Fibroblast of lung (primary cell): ENCODE measurements at regions not wholly inside any gene's neighbourhood (a gene's known extent, or its start where the extent isn't known, plus 50 kb on each side); places are given as distances from the start of the nearest gene placed in this dataset.

Experiments
- DNase-seq, 2 donors: peaks; one replicate each; pipeline versions ENCODE4 v3.0.0 to v3.0.0-alpha.2; 2010; ENCODE audit warnings: low read depth in 2 of 2
- H2AFZ ChIP-seq: 2 replicates; pipeline ENCODE4 v1.5.1; 2012; ENCODE audit warnings: low read length, control low read depth, inconsistent platforms
- H3K27ac ChIP-seq: 2 replicates; pipeline ENCODE4 v1.5.1; 2011; ENCODE audit warnings: low read length, control low read depth; ENCODE audit not compliant: insufficient read depth
- H3K27me3 ChIP-seq: 2 replicates; pipeline ENCODE4 v1.5.1; 2011; ENCODE audit warnings: mild to moderate bottlenecking, low read length; ENCODE audit not compliant: control insufficient read depth, insufficient read depth
- H3K36me3 ChIP-seq: 2 replicates; pipeline ENCODE4 v1.5.1; 2011; ENCODE audit warnings: low read length; ENCODE audit not compliant: control insufficient read depth, insufficient read depth
- H3K4me1 ChIP-seq: 2 replicates; pipeline ENCODE4 v1.5.1; 2011; ENCODE audit warnings: low read length; ENCODE audit not compliant: control insufficient read depth, insufficient read depth; ENCODE audit errors: extremely low read depth
- H3K4me2 ChIP-seq: 2 replicates; pipeline ENCODE4 v1.5.1; 2011; ENCODE audit warnings: low read length, control low read depth; ENCODE audit not compliant: insufficient read depth; ENCODE audit errors: extremely low read depth
- H3K4me3 ChIP-seq, 4 experiments: fragments of 200-600 bp in 1 of 4; sonication (generic) in 1 of 4; replicated peaks in 1 of 4; 2 replicates each; pipeline ENCODE4 v1.5.1; 2011 to 2016; ENCODE audit warnings: low read length in 4 of 4, low read depth in 3 of 4, mild to moderate bottlenecking in 3 of 4, control low read depth in 2 of 4, inconsistent platforms in 1 of 4, mixed read lengths in 1 of 4; ENCODE audit not compliant: insufficient read depth in 1 of 4; ENCODE audit errors: control extremely low read depth in 1 of 4
- H3K79me2 ChIP-seq: 2 replicates; pipeline ENCODE4 v1.5.1; 2012; ENCODE audit warnings: mild to moderate bottlenecking, low read length, inconsistent platforms; ENCODE audit not compliant: control insufficient read depth, insufficient read depth
- H3K9ac ChIP-seq: 2 replicates; pipeline ENCODE4 v1.5.1; 2011; ENCODE audit warnings: mild to moderate bottlenecking, low read length, control low read depth; ENCODE audit not compliant: insufficient read depth
- H3K9me3 ChIP-seq: 2 replicates; pipeline ENCODE4 v1.5.1; 2012; ENCODE audit warnings: low read depth, low read length; ENCODE audit not compliant: control insufficient read depth, insufficient read depth
- H4K20me1 ChIP-seq: 2 replicates; pipeline ENCODE4 v1.5.1; 2011; ENCODE audit warnings: low read length; ENCODE audit not compliant: control insufficient read depth, insufficient read depth; ENCODE audit errors: extremely low read depth
- CTCF ChIP-seq, 2 donors: IDR thresholded peaks in 1 of 2; conservative IDR thresholded peaks in 1 of 2; 1 replicate in 1 of 2; 2 replicates in 1 of 2; pipeline ENCODE4 v1.5.1; 2011 to 2012; ENCODE audit warnings: low read length in 2 of 2, control low read depth in 1 of 2, inconsistent platforms in 1 of 2, low read depth in 1 of 2, mild to moderate bottlenecking in 1 of 2
- EZH2 ChIP-seq: IDR thresholded peaks from 2 replicates; pipeline ENCODE4 v1.5.1; 2012; ENCODE audit warnings: low read length, control low read depth, mild to moderate bottlenecking; ENCODE audit errors: missing control alignments

- Histone ChIP-seq H3K36me3 (no peaks in the 10 kb centered on the region), H3K79me2 (no peaks in the 10 kb centered on the region), H3K4me3 (no peak overlapping the region), H3K27ac (no peak overlapping the region), H4K20me1 (no peaks in the 10 kb centered on the region), H3K27me3 (no peaks in the 10 kb centered on the region), H3K9ac (no peak overlapping the region), H3K4me1 (no peaks in the 10 kb centered on the region), H2AFZ (no peak overlapping the region), H3K9me3 (no peaks in the 10 kb centered on the region), H3K4me2 (no peak overlapping the region)
- no peak for DNase-seq
- TF ChIP-seq CTCF (conservative IDR thresholded peaks at IDR 0.05 in 1 of 2, IDR thresholded peaks at IDR 0.05 in 1 of 2; ENCODE audit: low read depth in 1 of 2, low read length in 2 of 2) (no peak), EZH2 (no peak)
These were observed 539.9 kb downstream of the DMRTA1 start for GRCh38 chr9:22986556-22986955.

GRCh38 chr9:22990349-22990748 lies 543.7 kb downstream of the DMRTA1 start:
- Histone ChIP-seq H2AFZ (no peak overlapping the region), H3K27ac (no peak overlapping the region), H3K4me3 (no peak overlapping the region), H3K27me3 (no peaks in the 10 kb centered on the region), H3K4me2 (no peak overlapping the region), H4K20me1 (no peaks in the 10 kb centered on the region), H3K4me1 (no peaks in the 10 kb centered on the region), H3K36me3 (no peaks in the 10 kb centered on the region), H3K9me3 (no peaks in the 10 kb centered on the region), H3K79me2 (no peaks in the 10 kb centered on the region), H3K9ac (no peak overlapping the region)
- no peak for DNase-seq
- TF ChIP-seq CTCF (conservative IDR thresholded peaks at IDR 0.05 in 1 of 2, IDR thresholded peaks at IDR 0.05 in 1 of 2; ENCODE audit: low read depth in 1 of 2, low read length in 2 of 2) = no peak
- no peak for TF ChIP-seq EZH2

- Histone ChIP-seq H2AFZ (no peak overlapping the region), H3K9me3 (no peaks in the 10 kb centered on the region), H3K4me1 (no peaks in the 10 kb centered on the region), H3K36me3 (no peaks in the 10 kb centered on the region), H3K27me3 (no peaks in the 10 kb centered on the region), H3K4me3 (no peak overlapping the region), H4K20me1 (no peaks in the 10 kb centered on the region), H3K9ac (no peak overlapping the region), H3K4me2 (no peak overlapping the region), H3K79me2 (no peaks in the 10 kb centered on the region), H3K27ac (no peak overlapping the region)
- DNase-seq = peak in 1 of 2 donors; percentile 17
- TF ChIP-seq EZH2 (no peak), CTCF (conservative IDR thresholded peaks at IDR 0.05 in 1 of 2, IDR thresholded peaks at IDR 0.05 in 1 of 2; ENCODE audit: low read depth in 1 of 2, low read length in 2 of 2) (no peak)
These were observed 546.2 kb downstream of the DMRTA1 start for GRCh38 chr9:22992780-22993179.
